Body of pancreas (tissue), 4 donors: ENCODE measurements at regions not wholly inside any gene's neighbourhood (a gene's known extent, or its start where the extent isn't known, plus 50 kb on each side); places are given as distances from the start of the nearest gene placed in this dataset.

Source experiments
- POLR2A ChIP-seq, 3 donors: fragments of 450-650 bp; IDR thresholded peaks; one replicate each; pipeline ENCODE4 v1.6.1; 2016; ENCODE audit warnings: antibody characterized with exemption in 3 of 3, mild to moderate bottlenecking in 2 of 3
- TF ChIP-seq, protein P1 (sequence below), 7 experiments: fragments of 450-650 bp in 4 of 7; fragments of 200-600 bp in 3 of 7; sonication (generic) in 3 of 7; IDR thresholded peaks; one replicate each; pipeline ENCODE4 v1.5.1; 2016 to 2019; ENCODE audit warnings: antibody characterized with exemption in 7 of 7

DNA sequence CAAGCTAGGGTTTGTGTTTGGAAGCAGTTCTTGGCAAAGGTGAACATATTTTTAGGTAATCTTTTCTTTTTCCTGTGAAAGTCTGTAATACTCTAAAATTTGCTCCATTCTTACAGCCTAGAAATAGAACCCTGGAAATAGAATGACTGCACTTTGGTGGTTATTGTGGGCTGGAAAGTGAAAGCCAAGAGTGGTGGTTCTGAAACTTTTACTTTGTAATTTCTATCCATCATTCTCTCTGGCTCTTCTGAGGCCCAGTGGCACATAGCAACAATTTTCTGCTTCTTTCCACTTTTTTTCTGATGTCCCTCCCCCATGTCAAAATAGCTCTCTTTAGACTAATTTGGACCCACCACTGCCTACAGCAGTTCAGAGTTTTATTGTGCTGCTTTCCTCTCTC, 300.4 kb upstream of the RPS6KA3 start:
- TF ChIP-seq, protein P1, sequence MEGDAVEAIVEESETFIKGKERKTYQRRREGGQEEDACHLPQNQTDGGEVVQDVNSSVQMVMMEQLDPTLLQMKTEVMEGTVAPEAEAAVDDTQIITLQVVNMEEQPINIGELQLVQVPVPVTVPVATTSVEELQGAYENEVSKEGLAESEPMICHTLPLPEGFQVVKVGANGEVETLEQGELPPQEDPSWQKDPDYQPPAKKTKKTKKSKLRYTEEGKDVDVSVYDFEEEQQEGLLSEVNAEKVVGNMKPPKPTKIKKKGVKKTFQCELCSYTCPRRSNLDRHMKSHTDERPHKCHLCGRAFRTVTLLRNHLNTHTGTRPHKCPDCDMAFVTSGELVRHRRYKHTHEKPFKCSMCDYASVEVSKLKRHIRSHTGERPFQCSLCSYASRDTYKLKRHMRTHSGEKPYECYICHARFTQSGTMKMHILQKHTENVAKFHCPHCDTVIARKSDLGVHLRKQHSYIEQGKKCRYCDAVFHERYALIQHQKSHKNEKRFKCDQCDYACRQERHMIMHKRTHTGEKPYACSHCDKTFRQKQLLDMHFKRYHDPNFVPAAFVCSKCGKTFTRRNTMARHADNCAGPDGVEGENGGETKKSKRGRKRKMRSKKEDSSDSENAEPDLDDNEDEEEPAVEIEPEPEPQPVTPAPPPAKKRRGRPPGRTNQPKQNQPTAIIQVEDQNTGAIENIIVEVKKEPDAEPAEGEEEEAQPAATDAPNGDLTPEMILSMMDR (IDR thresholded peaks at IDR 0.05): no peak
- no peak for TF ChIP-seq POLR2A (IDR thresholded peaks at IDR 0.05)
